Pancreas (tissue), 10 donors: ENCODE measurements at regions not wholly inside any gene's neighbourhood (a gene's known extent, or its start where the extent isn't known, plus 50 kb on each side); places are given as distances from the start of the nearest gene placed in this dataset.
"Not testable (repeated sequence)": the region's sequence is repeated elsewhere in the genome, so short reads cannot be mapped to it uniquely, and the experiment has no call there.

Experiments used
- ATAC-seq, 4 donors: fragments of 200-7000 bp; cut with Tn5 transposase; one replicate each; pipeline versions ENCODE4 v1.8.0 to v1.9.1; 2020; ENCODE audit warnings: mild to moderate bottlenecking in 4 of 4, moderate library complexity in 4 of 4
- DNase-seq, 6 donors: peaks; one replicate each; pipeline ENCODE4 v3.0.0-alpha.2; 2020
- FAIRE-seq: peaks from 2 replicates; lab custom pipeline; 2012; peaks lifted over from hg19 to GRCh38; lab: Jason Lieb, UNC
- H3K27ac ChIP-seq, 4 donors: fragments of 200-600 bp; sonication (generic); 1 replicate in 3 of 4; 2 replicates in 1 of 4; pipeline versions ENCODE4 v1.5.0 to v1.8.0; 2020
- H3K27me3 ChIP-seq, 4 donors: fragments of 200-600 bp; one replicate each; pipeline ENCODE4 v1.8.0; 2021
- H3K36me3 ChIP-seq, 3 donors: fragments of 200-600 bp; sonication (generic) in 1 of 3; one replicate each; pipeline versions ENCODE4 v1.5.0 to v1.8.0; 2020 to 2021
- H3K4me1 ChIP-seq, 3 donors: fragments of 200-600 bp; one replicate each; pipeline ENCODE4 v1.8.0; 2021
- H3K4me3 ChIP-seq, 4 donors: fragments of 200-600 bp; sonication (generic) in 2 of 4; one replicate each; pipeline versions ENCODE4 v1.5.0 to v1.8.0; 2020 to 2021
- H3K9me3 ChIP-seq, 4 donors: fragments of 200-600 bp; one replicate each; pipeline ENCODE4 v1.8.0; 2021
- CTCF ChIP-seq, 4 donors: fragments of 200-600 bp; sonication (generic) in 3 of 4; IDR thresholded peaks; one replicate each; pipeline versions ENCODE4 v1.5.0 to v1.8.0; 2021; ENCODE audit warnings: antibody characterized with exemption in 4 of 4
- WGBS, 2 donors: extraction: QIAGEN DNeasy Blood & Tissue Kit; methylation state at CpG; one replicate each; pipeline ENCODE4 v1.1.7; 2013; 5-methylcytosine and 5-hydroxymethylcytosine counted together
- intact Hi-C, 3 donors: fragments of 100-400 bp; cut with DNase I; formaldehyde crosslinking; loops; one replicate each; pipeline versions ENCODE4 v1.11.1 to v1.14.2; 2022
- donor health status: healthy with polysubstance abuse.
- donor health status: DM: no; HTN: no; CAD: no; lungs with moderate emphysema.
- donor health status: DM: no; HTN: no; CAD: no.
- donor health status: control.
- donor health status: control.
- donor health status: Bipolar disorder and iron deficiency.
- donor health status: DM: yes; HTN: yes; CAD: no.
- donor health status: DM: no; HTN: no; CAD: no.
- donor health status: DM: no; HTN: no; CAD: no.
- donor health status: DM: yes; HTN: yes; CAD: no.

GRCh38 chr3:139187648-139188047 is 143.0 kb upstream of the PRR23C start:
- Histone ChIP-seq H3K4me1 (peaks cover 0 to 2% (median 0%) of the 10 kb centered on the region in 3 donors), H3K27ac (no peak overlapping the region), H3K27me3 (no peaks in the 10 kb centered on the region), H3K9me3 (no peaks in the 10 kb centered on the region), H3K36me3 (no peaks in the 10 kb centered on the region), H3K4me3 (no peak overlapping the region)
- 91% methylated on average over 4 of the region's 4 CpGs for WGBS, 2 donors
- no peak for TF ChIP-seq CTCF (IDR thresholded peaks at IDR 0.05)
- ATAC-seq (no peak), DNase-seq (no peak), FAIRE-seq (no peak)
- intact Hi-C loops, result no loop called here

GRCh38 chr3:139189943-139190342 is 145.3 kb upstream of the PRR23C start:
- H3K4me1 ChIP-seq, result no peaks in the 10 kb centered on the region
- intact Hi-C loops, result no loop called here
- ATAC-seq (no peak), FAIRE-seq (no peak), DNase-seq (no peak)
- no peaks in the 10 kb centered on the region for H3K36me3 ChIP-seq
- H3K27me3 ChIP-seq, result no peaks in the 10 kb centered on the region
- no peak overlapping the region for H3K27ac ChIP-seq
- WGBS, 2 donors, result 94 to 96% methylated on average over 5 of the region's 5 CpGs
- no peaks in the 10 kb centered on the region for H3K9me3 ChIP-seq
- TF ChIP-seq CTCF (IDR thresholded peaks at IDR 0.05), result no peak
- H3K4me3 ChIP-seq, result no peak overlapping the region

GRCh38 chr3:139194421-139194820 is 149.4 kb upstream of the MRPS22 start:
- intact Hi-C loops, H3K36me3 ChIP-seq, H3K4me1 ChIP-seq, H3K9me3 ChIP-seq, H3K27me3 ChIP-seq, DNase-seq, H3K27ac ChIP-seq, H3K4me3 ChIP-seq, FAIRE-seq, ATAC-seq: not testable (repeated sequence)
- WGBS, 2 donors, result 79 to 100% methylated on average over 2 of the region's 5 CpGs

GRCh38 chr3:139196146-139196545 is 147.7 kb upstream of the MRPS22 start:
- H3K27ac ChIP-seq, intact Hi-C loops, FAIRE-seq: not testable (repeated sequence)

GRCh38 chr3:139197251-139197650 is 146.6 kb upstream of the MRPS22 start:
- intact Hi-C loops, result no loop called here
- no peak for DNase-seq
- ATAC-seq, result no peak
- TF ChIP-seq CTCF (IDR thresholded peaks at IDR 0.05), result no peak
- Histone ChIP-seq H3K27ac (no peak overlapping the region), H3K4me3 (no peak overlapping the region), H3K9me3 (no peaks in the 10 kb centered on the region), H3K4me1 (peaks cover 5 to 14% (median 8%) of the 10 kb centered on the region in 3 donors), H3K27me3 (no peaks in the 10 kb centered on the region), H3K36me3 (no peaks in the 10 kb centered on the region)
- 97 to 100% methylated on average over 2 of the region's 2 CpGs for WGBS, 2 donors
- FAIRE-seq, result no peak

More at GRCh38 chr3:139196146-139196545, 147.7 kb upstream of the MRPS22 start:
- H3K4me1 ChIP-seq, H3K36me3 ChIP-seq, H3K9me3 ChIP-seq, H3K27me3 ChIP-seq, ATAC-seq, DNase-seq, H3K4me3 ChIP-seq: not testable (repeated sequence)
- WGBS, 2 donors, result 82% methylated on average over 10 of the region's 10 CpGs

- Histone ChIP-seq H3K4me1 (peaks cover 5 to 14% (median 8%) of the 10 kb centered on the region in 3 donors), H3K27me3 (no peaks in the 10 kb centered on the region), H3K27ac (no peak overlapping the region), H3K9me3 (no peaks in the 10 kb centered on the region), H3K4me3 (no peak overlapping the region), H3K36me3 (no peaks in the 10 kb centered on the region)
- ATAC-seq, result no peak
- DNase-seq, result no peak
- no peak for TF ChIP-seq CTCF (IDR thresholded peaks at IDR 0.05)
- intact Hi-C loops, result no loop called here
- 95 to 96% methylated on average over 2 of the region's 2 CpGs for WGBS, 2 donors
- no peak for FAIRE-seq
Observed at GRCh38 chr3:139198186-139198585, 145.6 kb upstream of the MRPS22 start.
